RWPE2 (cell line): ENCODE measurements at regions not wholly inside any gene's neighbourhood (a gene's known extent, or its start where the extent isn't known, plus 50 kb on each side); places are given as distances from the start of the nearest gene placed in this dataset.

Source experiments
- ATAC-seq: fragments of 200-7000 bp; cut with Tn5 transposase; 3 replicates; pipeline ENCODE4 v1.9.1; 2021; ENCODE audit warnings: low read depth
- DNase-seq: peaks from one replicate; pipeline ENCODE4 v3.0.0-alpha.2; 2020; ENCODE audit warnings: low spot score
- H3K27ac ChIP-seq: fragments of 450-650 bp; 2 replicates; pipeline ENCODE4 v1.5.1; 2017; ENCODE audit warnings: mild to moderate bottlenecking; ENCODE audit not compliant: poor library complexity, severe bottlenecking
- H3K27me3 ChIP-seq: fragments of 250-450 bp; sonication (Bioruptor Pico); 2 replicates; pipeline ENCODE4 v1.5.1; 2021; ENCODE audit warnings: mild to moderate bottlenecking, moderate library complexity; ENCODE audit not compliant: insufficient read depth, poor library complexity, severe bottlenecking
- H3K36me3 ChIP-seq: fragments of 250-450 bp; sonication (Bioruptor Pico); 2 replicates; pipeline ENCODE4 v1.5.1; 2020; ENCODE audit warnings: low read depth, mild to moderate bottlenecking, moderate library complexity
- H3K4me1 ChIP-seq: fragments of 250-450 bp; sonication (Bioruptor Pico); 2 replicates; pipeline ENCODE4 v1.5.1; 2021; ENCODE audit warnings: mild to moderate bottlenecking, moderate library complexity; ENCODE audit not compliant: insufficient read depth, poor library complexity, severe bottlenecking
- H3K4me3 ChIP-seq: fragments of 250-450 bp; sonication (Bioruptor Pico); 2 replicates; pipeline ENCODE4 v1.5.1; 2021; ENCODE audit warnings: mild to moderate bottlenecking, moderate library complexity; ENCODE audit not compliant: severe bottlenecking
- H3K9me3 ChIP-seq: fragments of 250-450 bp; sonication (Bioruptor Pico); 2 replicates; pipeline ENCODE4 v1.5.1; 2021; ENCODE audit warnings: mild to moderate bottlenecking, moderate library complexity; ENCODE audit not compliant: severe bottlenecking
- TF ChIP-seq, protein P1 (sequence below): fragments of 450-650 bp; IDR thresholded peaks from one replicate; pipeline ENCODE4 v1.5.1; 2017; ENCODE audit warnings: mild to moderate bottlenecking, moderate library complexity; ENCODE audit not compliant: poor library complexity, severe bottlenecking

DNA sequence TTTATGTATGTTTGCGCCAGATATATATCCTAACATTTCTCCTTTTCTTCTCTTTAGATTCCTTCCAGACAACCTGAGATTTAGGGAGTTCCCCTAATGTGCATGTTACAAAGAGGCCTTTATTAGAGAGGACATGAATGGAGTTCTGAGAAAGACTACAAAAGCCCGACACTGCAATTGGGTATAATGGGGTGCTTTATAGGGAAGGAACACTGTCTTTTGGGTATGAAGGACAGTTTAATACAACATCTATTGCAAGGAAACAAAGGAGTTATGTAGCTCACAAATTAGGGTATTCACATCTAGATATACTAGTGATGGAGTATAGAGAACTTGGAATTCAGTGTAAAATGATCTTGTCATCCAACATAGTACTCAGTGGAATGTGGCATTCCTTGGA lies 383.8 kb downstream of the FIGN start:
- TF ChIP-seq, protein P1, sequence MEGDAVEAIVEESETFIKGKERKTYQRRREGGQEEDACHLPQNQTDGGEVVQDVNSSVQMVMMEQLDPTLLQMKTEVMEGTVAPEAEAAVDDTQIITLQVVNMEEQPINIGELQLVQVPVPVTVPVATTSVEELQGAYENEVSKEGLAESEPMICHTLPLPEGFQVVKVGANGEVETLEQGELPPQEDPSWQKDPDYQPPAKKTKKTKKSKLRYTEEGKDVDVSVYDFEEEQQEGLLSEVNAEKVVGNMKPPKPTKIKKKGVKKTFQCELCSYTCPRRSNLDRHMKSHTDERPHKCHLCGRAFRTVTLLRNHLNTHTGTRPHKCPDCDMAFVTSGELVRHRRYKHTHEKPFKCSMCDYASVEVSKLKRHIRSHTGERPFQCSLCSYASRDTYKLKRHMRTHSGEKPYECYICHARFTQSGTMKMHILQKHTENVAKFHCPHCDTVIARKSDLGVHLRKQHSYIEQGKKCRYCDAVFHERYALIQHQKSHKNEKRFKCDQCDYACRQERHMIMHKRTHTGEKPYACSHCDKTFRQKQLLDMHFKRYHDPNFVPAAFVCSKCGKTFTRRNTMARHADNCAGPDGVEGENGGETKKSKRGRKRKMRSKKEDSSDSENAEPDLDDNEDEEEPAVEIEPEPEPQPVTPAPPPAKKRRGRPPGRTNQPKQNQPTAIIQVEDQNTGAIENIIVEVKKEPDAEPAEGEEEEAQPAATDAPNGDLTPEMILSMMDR, result no peak
- ATAC-seq (no peak), DNase-seq (no peak)
- H3K4me1 ChIP-seq, result peaks cover 7% of the 10 kb centered on the region
- no peaks in the 10 kb centered on the region for H3K36me3 ChIP-seq
- H3K27me3 ChIP-seq, result no peaks in the 10 kb centered on the region
- H3K4me3 ChIP-seq, result no peak overlapping the region
- H3K9me3 ChIP-seq, result peaks cover 2% of the 10 kb centered on the region
- H3K27ac ChIP-seq, result no peak overlapping the region

DNA sequence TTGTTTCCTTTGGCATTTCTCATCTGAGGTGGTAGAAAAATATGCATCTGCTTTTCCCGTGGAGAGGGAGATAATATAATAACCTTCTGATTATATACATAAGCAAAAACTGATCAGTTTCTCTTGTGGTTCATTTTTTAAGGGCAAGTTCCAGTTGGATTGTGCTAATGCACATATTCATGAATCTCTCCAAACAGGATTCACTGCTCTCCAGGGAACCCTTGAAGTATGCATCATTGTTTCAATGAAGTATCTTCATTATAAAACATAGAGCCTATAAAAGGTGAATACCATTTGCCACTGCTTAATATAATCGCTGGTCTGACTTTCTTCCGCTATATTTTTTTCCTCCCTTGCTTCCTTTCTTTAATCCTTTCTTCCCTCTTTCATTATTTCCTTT lies 384.7 kb downstream of the FIGN start:
- no peaks in the 10 kb centered on the region for H3K27me3 ChIP-seq
- no peak overlapping the region for H3K27ac ChIP-seq
- H3K36me3 ChIP-seq, result no peaks in the 10 kb centered on the region
- TF ChIP-seq, protein P1, result no peak
- H3K4me1 ChIP-seq, result peaks cover 7% of the 10 kb centered on the region
- H3K4me3 ChIP-seq, result no peak overlapping the region
- H3K9me3 ChIP-seq, result peaks cover 2% of the 10 kb centered on the region
- no peak for DNase-seq
- no peak for ATAC-seq

DNA sequence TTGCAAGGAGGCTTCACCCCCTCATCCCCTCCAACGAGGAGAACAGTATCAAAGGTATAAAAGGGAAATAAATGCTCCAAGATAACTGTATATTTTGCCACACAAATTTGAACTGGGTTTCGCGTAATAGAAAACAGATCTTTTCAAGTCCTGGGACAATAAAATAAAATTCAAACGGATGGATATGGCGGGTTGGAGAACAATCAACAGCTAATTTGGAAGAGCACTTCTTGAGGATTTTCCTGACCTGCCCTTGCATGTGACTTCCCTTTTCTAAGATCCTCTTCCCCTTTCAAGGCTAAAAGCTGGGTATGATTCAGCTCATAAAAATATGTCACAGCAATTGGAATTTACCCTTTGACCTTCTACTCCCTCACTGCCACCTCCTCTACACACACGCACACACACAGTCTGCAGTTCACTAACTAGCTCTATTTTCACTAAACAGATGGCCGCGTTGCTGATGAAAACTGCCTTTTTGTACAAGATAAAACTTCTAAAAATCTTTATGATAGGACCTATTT lies 386.9 kb downstream of the FIGN start:
- peak overlapping the region; percentile 1 for H3K27ac ChIP-seq
- peaks cover 7% of the 10 kb centered on the region for H3K4me1 ChIP-seq
- TF ChIP-seq, protein P1, result no peak
- no peaks in the 10 kb centered on the region for H3K27me3 ChIP-seq
- ATAC-seq, result 0 out of 3 replicates have a peak, but pooled peaks have one; percentile 13
- no peak for DNase-seq
- no peaks in the 10 kb centered on the region for H3K36me3 ChIP-seq
- H3K9me3 ChIP-seq, result peaks cover 2% of the 10 kb centered on the region
- no peak overlapping the region for H3K4me3 ChIP-seq

DNA sequence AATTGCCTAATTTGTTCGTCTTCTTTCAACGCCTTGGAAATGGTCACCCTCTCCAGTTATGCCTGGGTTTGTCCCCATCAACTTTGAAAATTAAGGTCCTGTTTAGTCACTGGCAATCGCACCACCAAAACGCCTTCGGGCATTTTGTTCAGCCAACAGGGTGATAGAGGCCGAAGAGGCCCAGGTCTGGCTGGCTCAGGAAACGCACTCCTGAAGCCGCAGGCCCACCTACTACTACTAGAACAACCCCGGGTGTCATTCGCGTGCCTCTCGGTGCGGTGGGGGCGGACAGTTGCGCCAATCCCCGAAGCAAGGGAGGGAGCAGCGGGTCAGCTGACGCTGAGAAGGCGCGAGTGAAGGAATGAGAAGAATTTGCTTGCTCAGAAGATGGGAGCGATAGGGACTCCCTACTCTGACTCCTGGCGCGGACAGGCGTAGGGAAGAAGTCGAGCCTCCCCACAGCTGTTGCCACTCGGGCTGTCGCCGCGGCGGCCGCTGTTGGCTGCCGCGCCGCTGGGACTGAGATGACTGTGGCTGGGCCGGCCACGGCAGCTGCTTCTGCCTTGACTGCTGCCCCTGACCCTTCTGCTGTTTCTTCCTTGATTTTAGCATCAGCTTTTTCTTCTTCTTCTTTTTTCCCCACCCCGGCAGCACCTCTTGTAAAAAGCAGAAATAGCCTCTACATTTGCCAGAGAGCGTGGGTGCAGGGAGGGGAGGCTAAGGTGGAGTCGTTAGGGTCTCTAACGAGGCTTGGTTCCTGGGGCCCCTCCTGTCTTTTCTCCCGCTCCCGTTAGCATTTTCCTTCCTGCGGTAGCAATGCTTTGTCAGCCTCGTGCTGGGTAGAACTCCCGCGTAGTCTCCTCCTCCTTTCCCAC lies 387.6 kb downstream of the FIGN start:
- H3K27ac ChIP-seq, result peak overlapping the region; percentile 1
- DNase-seq, result peak; percentile 61

More for the DNA sequence above, 387.6 kb downstream of the FIGN start:
- TF ChIP-seq, protein P1, result no peak
- Histone ChIP-seq H3K4me1 (peaks cover 7% of the 10 kb centered on the region), H3K4me3 (peak overlapping the region; percentile 8), H3K36me3 (no peaks in the 10 kb centered on the region), H3K9me3 (peaks cover 2% of the 10 kb centered on the region), H3K27me3 (no peaks in the 10 kb centered on the region)
- peak; percentile 84 for ATAC-seq
